ENCODE measurements at regions not wholly inside any gene's neighbourhood (a gene's known extent, or its start where the extent isn't known, plus 50 kb on each side); places are given as distances from the start of the nearest gene placed in this dataset.

DNA sequence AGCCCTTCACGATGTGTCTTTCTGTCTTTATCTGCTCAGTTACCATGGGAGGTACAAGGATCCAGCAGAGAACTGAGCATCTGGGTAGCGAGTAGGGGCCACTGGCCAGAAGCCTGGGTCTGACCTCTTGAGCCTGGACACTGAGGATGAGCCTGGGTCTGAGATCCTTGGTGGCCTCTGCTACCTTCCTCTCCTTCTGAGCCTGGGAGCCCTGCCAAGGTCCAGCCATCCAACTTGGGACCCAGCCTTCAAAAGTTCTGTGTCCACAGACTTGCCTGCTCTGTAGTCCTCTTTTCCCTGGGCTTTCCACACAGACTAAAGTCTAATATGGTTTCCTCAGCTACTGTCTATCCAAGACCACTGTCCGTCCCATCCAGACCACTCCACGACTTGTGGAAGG lies 60.2 kb upstream of the NAA20 start:
- DNase-seq = no peak

DNA sequence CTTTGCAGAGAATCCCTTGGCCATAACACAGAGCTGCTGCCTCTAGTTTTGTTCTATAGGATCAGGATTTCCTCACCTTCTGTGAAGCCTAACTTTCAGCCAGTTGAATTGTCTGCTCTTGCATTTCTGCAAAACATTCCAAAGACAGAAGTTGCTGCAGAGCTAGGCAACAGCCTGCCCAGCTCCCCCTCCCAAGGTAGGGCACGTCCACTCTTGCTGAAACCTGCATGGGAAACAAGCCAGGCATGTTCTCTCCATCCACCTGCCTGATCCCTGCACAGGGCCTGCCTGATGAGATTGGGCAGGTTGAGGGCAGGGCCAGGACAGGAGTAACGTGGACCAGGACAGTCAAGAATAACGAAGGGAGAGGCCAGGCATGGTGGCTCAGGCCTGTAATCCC lies 58.9 kb upstream of the NAA20 start:
- no peak for DNase-seq

DNA sequence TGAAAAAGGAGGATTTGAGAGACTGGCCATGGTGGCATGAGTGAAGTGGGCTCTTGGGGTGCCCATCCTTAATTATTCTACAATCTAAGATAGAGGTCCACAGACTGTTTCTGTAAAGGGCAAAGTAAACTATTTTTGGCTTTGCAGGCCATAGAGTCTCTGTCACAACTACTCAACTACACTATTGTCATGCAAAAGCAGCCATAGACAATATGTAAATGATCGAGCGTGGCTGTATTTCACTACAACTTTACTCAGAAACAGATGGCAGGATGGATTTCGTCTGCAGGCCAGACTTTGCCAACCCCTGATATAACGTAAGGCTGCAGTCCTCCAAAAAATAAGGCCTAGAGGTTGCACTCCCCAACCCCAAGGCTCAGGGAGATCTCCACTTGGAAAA lies 58.2 kb upstream of the NAA20 start:
- DNase-seq = no peak

DNA sequence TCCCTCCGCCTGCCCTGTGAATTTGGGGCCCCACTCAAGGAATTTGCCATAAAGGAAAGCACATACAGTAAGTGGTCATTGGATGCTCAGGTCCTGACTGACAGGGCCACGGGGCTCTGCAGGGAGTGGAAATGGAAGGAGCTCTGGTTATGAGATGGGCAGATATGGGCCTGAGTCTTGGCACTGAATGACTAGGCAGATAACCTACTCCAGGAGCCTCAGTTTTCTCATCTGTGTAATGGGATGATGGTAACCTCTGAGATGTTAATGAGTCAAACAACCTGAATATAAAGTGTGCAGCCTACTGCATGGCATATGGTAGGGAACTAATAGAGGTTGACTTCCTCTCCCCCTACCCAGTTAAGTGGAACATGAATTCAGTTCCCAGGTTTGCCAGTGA lies 56.4 kb upstream of the NAA20 start:
- DNase-seq = no peak

DNA sequence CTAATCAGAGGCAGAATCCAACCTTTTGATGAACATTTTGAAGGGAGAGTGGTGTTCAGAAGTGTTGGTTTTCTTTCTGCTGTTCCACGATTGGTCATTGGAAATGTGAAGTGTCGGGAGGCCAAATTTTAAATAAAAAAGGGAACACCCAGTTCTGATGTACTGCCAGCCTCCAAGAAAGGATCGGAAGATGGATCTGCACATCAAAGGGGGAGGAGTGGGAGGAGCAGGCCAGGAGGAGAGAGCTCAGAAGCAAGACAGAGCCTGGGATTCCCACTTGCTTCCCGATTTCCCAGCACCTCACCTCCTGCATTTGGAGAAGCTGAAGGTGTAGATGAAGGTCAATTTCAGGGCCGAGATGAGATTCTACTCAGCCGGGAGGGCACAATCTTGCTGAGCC lies 55.9 kb upstream of the NAA20 start:
- DNase-seq = no peak

DNA sequence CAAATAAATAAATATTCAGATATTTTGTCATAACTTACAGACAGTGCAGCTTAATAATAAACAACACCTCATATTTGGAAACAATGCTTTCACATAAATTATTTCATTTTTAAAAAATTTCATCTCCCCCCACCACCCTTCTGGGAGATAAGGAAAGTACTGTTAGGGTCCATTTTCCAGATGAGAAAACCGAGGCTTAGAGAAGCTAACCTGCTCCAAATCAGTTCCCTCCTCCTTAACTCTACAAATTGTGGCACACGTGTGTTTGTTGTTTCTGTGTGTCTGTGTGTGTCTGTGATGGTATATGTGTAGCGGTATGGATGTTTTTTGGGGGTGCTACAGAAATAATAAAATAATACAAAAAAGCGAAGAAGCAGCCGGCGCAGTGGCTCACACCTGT lies 54.2 kb upstream of the NAA20 start:
- no peak for DNase-seq

DNA sequence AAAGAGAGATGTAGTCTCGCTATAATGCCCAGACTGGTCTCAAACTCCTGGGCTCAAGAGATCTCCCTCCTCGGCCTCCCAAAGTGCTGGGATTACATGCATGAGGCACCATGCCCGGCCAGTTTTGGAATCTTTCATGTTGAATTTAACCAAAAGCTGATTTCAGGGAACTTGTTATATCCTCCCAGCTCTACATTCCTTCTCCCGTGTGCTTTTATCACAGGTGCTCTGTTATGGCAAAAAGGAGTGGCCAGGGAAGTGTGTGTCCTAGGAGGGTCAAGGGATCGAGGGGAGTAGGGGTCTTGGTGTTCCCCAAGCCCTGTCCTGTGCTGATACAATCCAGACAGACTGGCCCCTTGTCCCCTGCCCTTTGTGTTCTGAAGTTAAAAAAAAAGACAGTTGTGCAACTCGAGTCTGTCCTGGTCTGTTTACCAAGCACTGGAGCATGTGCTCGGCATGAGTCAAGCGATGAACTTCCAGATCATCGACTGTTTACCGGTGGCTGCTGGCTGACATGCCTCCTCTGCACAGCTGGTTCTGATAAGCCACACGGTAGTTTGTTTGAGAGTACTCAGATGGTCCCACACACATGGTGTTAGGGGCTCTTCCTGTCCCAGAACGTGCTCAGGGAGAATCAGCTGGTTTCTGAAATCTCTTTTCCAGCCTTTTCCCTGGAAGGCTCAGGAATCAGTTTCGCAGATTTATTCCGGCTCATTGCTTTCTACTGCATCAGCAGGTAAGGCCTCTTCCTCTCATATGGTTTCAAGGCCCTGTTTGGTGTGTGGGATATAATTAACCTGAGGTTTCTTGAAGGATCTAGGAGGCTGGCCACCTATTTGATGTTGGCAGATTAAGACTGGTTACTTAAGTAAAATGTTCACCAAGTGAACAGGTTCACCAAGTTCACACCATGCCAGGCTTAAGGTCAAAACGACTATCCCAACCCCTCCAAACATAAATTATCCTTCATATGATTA lies 52.6 kb upstream of the NAA20 start:
- no peak for DNase-seq

DNA sequence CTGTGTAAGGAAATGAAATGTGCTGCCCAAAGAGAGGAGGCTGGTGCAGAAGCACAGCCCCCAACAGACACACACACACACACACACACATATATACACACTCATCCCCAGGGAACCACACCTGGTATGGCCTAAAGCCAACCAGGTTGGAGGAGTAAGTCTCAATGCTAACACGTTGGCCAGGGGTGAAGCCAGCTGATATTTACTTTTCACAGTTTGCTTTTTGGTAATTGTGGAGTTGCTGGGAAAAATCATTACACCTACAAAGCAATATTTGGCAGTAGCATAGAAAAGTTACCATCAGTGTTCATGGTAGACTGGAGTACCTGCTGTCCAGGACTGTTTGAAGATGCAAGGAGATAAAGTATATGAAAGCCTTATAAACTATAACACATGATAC lies 50.3 kb upstream of the NAA20 start:
- DNase-seq = no peak

All from SW 1271 (cell line).